Epithelial cell of esophagus (primary cell): ENCODE measurements at regions not wholly inside any gene's neighbourhood (a gene's known extent, or its start where the extent isn't known, plus 50 kb on each side); places are given as distances from the start of the nearest gene placed in this dataset.
A peak's percentile ranks its signal among the peaks of the same experiment; 100 is the strongest.

Source experiments
- DNase-seq: peaks from one replicate; pipeline ENCODE4 v3.0.0; 2010; ENCODE audit warnings: low read depth
- H3K4me3 ChIP-seq: 2 replicates; pipeline ENCODE4 v1.5.1; 2011; ENCODE audit warnings: mild to moderate bottlenecking, low read length, control low read depth
- CTCF ChIP-seq: IDR thresholded peaks from 2 replicates; pipeline ENCODE4 v1.5.1; 2011; ENCODE audit warnings: low read depth, mild to moderate bottlenecking, low read length, control low read depth, inconsistent platforms; ENCODE audit not compliant: insufficient read depth; ENCODE audit errors: missing control alignments

GRCh38 chr6:25088513-25088912 lies 152.8 kb upstream of the RIPOR2 start:
- DNase-seq = peak; percentile 57

GRCh38 chr6:25089442-25089841 lies 153.7 kb upstream of the RIPOR2 start:
- peak; percentile 83 for DNase-seq
- no peak for TF ChIP-seq CTCF

More at GRCh38 chr6:25088513-25088912, 152.8 kb upstream of the RIPOR2 start:
- H3K4me3 ChIP-seq = no peak overlapping the region
- no peak for TF ChIP-seq CTCF

GRCh38 chr6:25094726-25095125 lies 159.0 kb upstream of the RIPOR2 start:
- TF ChIP-seq CTCF = no peak
- no peak overlapping the region for H3K4me3 ChIP-seq
- no peak for DNase-seq

More at GRCh38 chr6:25089442-25089841, 153.7 kb upstream of the RIPOR2 start:
- H3K4me3 ChIP-seq = no peak overlapping the region

GRCh38 chr6:25100288-25100687 lies 164.5 kb upstream of the RIPOR2 start:
- no peak for TF ChIP-seq CTCF
- no peak overlapping the region for H3K4me3 ChIP-seq
- peak; percentile 29 for DNase-seq

- H3K4me3 ChIP-seq = no peak overlapping the region
- no peak for DNase-seq
- no peak for TF ChIP-seq CTCF
Observed at GRCh38 chr6:25103603-25104002, 167.8 kb upstream of the RIPOR2 start.

- no peak overlapping the region for H3K4me3 ChIP-seq
- TF ChIP-seq CTCF = no peak
- DNase-seq = no peak
Observed at GRCh38 chr6:25105070-25105925, 169.5 kb upstream of the RIPOR2 start.

- DNase-seq = no peak
- H3K4me3 ChIP-seq = no peak overlapping the region
- TF ChIP-seq CTCF = no peak
Observed at GRCh38 chr6:25107218-25107617, 171.5 kb upstream of the RIPOR2 start.
